Calu3 (cell line): ENCODE measurements at regions not wholly inside any gene's neighbourhood (a gene's known extent, or its start where the extent isn't known, plus 50 kb on each side); places are given as distances from the start of the nearest gene placed in this dataset.

Experiments used
- BruUV-seq: library from RNA; stranded (reverse); fragments of 400-500 nt; replicated peaks from 2 replicates; lab custom pipeline; 2021; lab: Mats Ljungman, UMichigan
- CTCF ChIA-PET: fragments of 300-600 bp; sonication (Branson Sonifier 250); formaldehyde crosslinking; loops from one replicate; lab custom pipeline; 2022; ENCODE audit warnings: antibody characterized with exemption; lab: Charles Lee
- DNase-seq: peaks from one replicate; pipeline ENCODE4 v3.0.0; 2022
- H3K27ac Mint-ChIP-seq: one replicate; pipeline ENCODE4 v1.8.0; 2022; ENCODE audit warnings: mixed read lengths; ENCODE audit not compliant: unreplicated experiment
- H3K27me3 Mint-ChIP-seq: one replicate; pipeline ENCODE4 v1.8.0; 2022; ENCODE audit warnings: mixed read lengths; ENCODE audit not compliant: unreplicated experiment
- H3K36me3 Mint-ChIP-seq: one replicate; pipeline ENCODE4 v1.8.0; 2022; ENCODE audit warnings: mild to moderate bottlenecking, moderate library complexity, mixed read lengths; ENCODE audit not compliant: insufficient read depth, unreplicated experiment
- H3K4me1 Mint-ChIP-seq: one replicate; pipeline ENCODE4 v1.8.0; 2022; ENCODE audit warnings: mild to moderate bottlenecking, low read depth, mixed read lengths; ENCODE audit not compliant: unreplicated experiment
- H3K4me3 Mint-ChIP-seq: one replicate; pipeline ENCODE4 v1.8.0; 2022; ENCODE audit warnings: mild to moderate bottlenecking, low read depth, moderate library complexity, mixed read lengths; ENCODE audit not compliant: unreplicated experiment
- H3K9me3 Mint-ChIP-seq: one replicate; pipeline ENCODE4 v1.8.0; 2022; ENCODE audit warnings: low read depth, mixed read lengths; ENCODE audit not compliant: unreplicated experiment
- intact Hi-C: fragments of 100-400 bp; cut with micrococcal nuclease; formaldehyde crosslinking; loops from one replicate; pipeline ENCODE4 v1.10.0; 2022; ENCODE audit not compliant: unreplicated experiment
- TF ChIP-seq, protein P1 (sequence below): fragments of 200-600 bp; IDR thresholded peaks from one replicate; pipeline ENCODE4 v1.8.0; 2022; ENCODE audit warnings: antibody characterized with exemption; ENCODE audit not compliant: unreplicated experiment

DNA sequence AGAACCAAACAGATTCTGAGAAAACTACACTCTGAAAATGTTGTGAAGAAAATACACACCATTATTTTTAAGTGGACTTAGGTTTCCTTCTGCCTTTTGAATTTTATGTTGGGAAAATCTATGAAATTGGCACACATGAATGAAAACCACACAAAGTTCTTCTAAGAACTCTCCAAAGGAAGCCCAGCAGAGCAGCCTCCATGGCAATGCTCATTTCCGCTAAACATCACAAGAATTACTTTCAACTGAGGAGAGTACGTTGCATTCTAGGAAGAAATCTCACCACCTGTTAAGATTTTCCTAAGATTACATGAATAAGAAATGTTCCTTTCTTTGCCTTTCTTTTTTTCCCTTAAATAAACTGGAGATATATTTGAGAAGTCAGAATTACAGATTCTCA lies 154.2 kb downstream of the BARHL2 start:
- CTCF ChIA-PET, result no interaction called here
- H3K27me3 Mint-ChIP-seq, result peaks cover 26% of the 10 kb centered on the region
- H3K4me1 Mint-ChIP-seq, result no peaks in the 10 kb centered on the region
- no peak overlapping the region for H3K27ac Mint-ChIP-seq
- H3K4me3 Mint-ChIP-seq, result no peak overlapping the region
- no TSS peak for BruUV-seq
- no peak for DNase-seq
- H3K36me3 Mint-ChIP-seq, result no peaks in the 10 kb centered on the region
- no peaks in the 10 kb centered on the region for H3K9me3 Mint-ChIP-seq
- intact Hi-C loops, result no loop called here
- TF ChIP-seq, protein P1, sequence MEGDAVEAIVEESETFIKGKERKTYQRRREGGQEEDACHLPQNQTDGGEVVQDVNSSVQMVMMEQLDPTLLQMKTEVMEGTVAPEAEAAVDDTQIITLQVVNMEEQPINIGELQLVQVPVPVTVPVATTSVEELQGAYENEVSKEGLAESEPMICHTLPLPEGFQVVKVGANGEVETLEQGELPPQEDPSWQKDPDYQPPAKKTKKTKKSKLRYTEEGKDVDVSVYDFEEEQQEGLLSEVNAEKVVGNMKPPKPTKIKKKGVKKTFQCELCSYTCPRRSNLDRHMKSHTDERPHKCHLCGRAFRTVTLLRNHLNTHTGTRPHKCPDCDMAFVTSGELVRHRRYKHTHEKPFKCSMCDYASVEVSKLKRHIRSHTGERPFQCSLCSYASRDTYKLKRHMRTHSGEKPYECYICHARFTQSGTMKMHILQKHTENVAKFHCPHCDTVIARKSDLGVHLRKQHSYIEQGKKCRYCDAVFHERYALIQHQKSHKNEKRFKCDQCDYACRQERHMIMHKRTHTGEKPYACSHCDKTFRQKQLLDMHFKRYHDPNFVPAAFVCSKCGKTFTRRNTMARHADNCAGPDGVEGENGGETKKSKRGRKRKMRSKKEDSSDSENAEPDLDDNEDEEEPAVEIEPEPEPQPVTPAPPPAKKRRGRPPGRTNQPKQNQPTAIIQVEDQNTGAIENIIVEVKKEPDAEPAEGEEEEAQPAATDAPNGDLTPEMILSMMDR, result no peak

DNA sequence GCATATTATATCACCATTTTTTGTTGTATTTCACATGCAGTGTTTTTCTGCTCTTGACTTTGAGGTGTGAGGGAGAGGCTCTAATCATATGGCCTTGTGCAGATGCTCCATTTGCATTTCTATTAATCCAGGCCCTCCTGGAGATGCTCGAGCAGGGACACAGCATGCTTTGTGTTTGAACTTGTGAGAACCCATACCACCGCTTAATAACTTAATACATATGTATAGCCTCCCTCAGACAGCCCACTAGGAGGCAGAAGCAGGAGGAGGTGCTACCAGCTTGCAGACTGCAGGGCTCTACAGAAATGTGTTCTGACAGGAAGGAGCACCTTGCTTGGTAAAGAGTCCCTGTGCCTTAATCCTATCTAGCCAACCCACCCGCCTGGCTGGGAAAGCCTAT lies 155.2 kb downstream of the BARHL2 start:
- Mint-ChIP-seq H3K9me3 (no peaks in the 10 kb centered on the region), H3K36me3 (no peaks in the 10 kb centered on the region), H3K4me3 (no peak overlapping the region), H3K27ac (no peak overlapping the region), H3K4me1 (no peaks in the 10 kb centered on the region), H3K27me3 (peaks cover 26% of the 10 kb centered on the region)
- intact Hi-C loops, result no loop called here
- TF ChIP-seq, protein P1, result no peak
- CTCF ChIA-PET, result no interaction called here
- no TSS peak for BruUV-seq
- no peak for DNase-seq

DNA sequence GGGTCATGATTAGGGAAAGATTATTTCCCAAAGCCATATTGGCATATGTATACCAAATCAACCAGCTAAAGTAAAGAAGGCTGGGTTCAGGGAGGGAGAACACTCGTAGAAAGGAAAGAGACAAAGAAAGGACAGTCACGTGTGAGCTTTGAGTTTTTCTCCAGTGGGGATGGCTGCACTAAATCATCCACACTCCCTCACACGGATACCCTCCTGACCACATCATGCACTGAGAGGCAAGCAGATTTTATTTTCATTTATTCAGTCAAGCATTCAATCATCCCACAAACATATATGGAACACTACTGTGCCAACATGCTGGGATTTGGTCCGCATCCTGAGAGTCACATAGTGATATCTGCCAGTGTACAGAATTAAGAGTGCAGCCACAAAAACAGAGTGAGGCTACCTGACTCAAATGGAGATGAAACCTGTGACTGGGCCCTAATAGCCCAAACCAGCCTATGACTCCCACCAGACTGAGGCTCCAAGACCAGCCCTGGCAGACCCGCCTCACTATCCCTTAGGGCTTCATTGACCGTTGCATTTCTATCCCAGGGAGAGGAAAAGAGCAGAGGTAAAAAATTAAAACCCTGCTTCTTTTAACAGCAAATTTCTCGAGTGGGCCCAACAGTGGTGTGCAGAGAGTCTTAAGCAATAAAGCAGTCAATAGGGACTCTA lies 155.9 kb downstream of the BARHL2 start:
- H3K4me3 Mint-ChIP-seq, result no peak overlapping the region
- intact Hi-C loops, result no loop called here
- DNase-seq, result no peak
- H3K4me1 Mint-ChIP-seq, result no peaks in the 10 kb centered on the region
- no peaks in the 10 kb centered on the region for H3K9me3 Mint-ChIP-seq
- TF ChIP-seq, protein P1, result no peak
- CTCF ChIA-PET, result no interaction called here
- BruUV-seq, result no TSS peak
- H3K27me3 Mint-ChIP-seq, result peaks cover 26% of the 10 kb centered on the region
- H3K27ac Mint-ChIP-seq, result no peak overlapping the region
- no peaks in the 10 kb centered on the region for H3K36me3 Mint-ChIP-seq

DNA sequence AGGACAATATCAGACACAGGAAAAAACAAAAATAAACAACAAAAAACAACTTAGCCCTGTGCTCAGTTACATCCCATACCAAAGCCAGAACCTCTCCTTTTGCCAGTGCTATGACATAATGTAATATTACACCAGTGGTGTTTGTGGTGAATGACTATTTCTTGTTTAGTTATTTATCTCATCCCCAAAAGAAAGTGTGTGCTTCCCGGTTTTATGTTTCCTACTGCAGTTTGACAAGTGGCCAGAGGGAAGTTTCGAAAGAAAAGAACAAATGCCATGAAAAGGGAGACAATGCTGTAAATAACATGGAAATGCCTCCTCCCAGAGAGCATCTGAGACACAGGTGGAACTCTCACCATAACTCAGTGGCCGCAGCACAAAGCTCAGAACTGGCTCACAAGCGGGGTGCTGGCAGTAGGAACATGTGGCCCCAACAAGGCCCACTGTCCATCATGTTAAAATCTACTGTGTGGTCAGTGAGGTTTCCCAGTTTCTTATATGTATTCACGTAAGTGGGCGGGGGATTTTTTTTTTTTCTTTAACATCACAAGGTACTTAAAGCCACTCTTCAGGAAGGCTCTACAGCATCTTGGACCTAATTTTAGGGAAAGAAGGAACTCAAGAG lies 158.2 kb downstream of the BARHL2 start:
- TF ChIP-seq, protein P1, result no peak
- no TSS peak for BruUV-seq
- Mint-ChIP-seq H3K4me3 (no peak overlapping the region), H3K27ac (no peak overlapping the region), H3K4me1 (no peaks in the 10 kb centered on the region), H3K27me3 (peaks cover 12% of the 10 kb centered on the region), H3K9me3 (no peaks in the 10 kb centered on the region), H3K36me3 (no peaks in the 10 kb centered on the region)
- CTCF ChIA-PET, result interaction anchor here (1.8 kb wide), 1 partner anchor 20 kb away, joined by 3 read pairs; no protein-coding TSS in a partner anchor
- DNase-seq, result no peak
- intact Hi-C loops, result no loop called here
